ENCODE measurements at regions not wholly inside any gene's neighbourhood (a gene's known extent, or its start where the extent isn't known, plus 50 kb on each side); places are given as distances from the start of the nearest gene placed in this dataset.

DNA sequence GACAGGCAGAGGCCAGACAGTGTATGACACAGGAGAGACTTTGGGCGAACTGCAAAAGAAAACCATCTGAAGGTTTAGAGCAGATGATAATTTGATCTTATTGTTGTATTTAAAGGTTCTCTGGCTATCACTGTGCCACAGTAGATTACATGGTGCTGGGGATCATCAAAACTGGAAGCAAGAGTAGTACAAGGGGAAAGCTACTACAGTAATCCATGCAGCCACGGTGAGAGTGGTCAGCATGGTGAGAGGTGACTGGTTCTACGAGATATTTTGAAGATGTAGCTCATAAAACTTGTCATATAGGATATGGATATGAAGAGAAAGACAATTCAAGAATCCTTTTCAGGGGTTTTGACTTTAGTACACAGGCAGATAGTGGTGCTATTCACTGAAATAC, 194.8 kb upstream of the GULP1 start:
- TF ChIP-seq, protein P1, sequence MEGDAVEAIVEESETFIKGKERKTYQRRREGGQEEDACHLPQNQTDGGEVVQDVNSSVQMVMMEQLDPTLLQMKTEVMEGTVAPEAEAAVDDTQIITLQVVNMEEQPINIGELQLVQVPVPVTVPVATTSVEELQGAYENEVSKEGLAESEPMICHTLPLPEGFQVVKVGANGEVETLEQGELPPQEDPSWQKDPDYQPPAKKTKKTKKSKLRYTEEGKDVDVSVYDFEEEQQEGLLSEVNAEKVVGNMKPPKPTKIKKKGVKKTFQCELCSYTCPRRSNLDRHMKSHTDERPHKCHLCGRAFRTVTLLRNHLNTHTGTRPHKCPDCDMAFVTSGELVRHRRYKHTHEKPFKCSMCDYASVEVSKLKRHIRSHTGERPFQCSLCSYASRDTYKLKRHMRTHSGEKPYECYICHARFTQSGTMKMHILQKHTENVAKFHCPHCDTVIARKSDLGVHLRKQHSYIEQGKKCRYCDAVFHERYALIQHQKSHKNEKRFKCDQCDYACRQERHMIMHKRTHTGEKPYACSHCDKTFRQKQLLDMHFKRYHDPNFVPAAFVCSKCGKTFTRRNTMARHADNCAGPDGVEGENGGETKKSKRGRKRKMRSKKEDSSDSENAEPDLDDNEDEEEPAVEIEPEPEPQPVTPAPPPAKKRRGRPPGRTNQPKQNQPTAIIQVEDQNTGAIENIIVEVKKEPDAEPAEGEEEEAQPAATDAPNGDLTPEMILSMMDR (conservative IDR thresholded peaks at IDR 0.05), result no peak
- no peak for TF ChIP-seq ZFX (IDR thresholded peaks at IDR 0.05)
